Right hindlimb (tissue), 1 donor: ENCODE measurements at regions not wholly inside any gene's neighbourhood (a gene's known extent, or its start where the extent isn't known, plus 50 kb on each side); places are given as distances from the start of the nearest gene placed in this dataset.
A peak's percentile ranks its signal among the peaks of the same experiment; 100 is the strongest.

Experiments used
- DNase-seq: peaks from one replicate; pipeline ENCODE4 v3.0.0-alpha.2; 2018

DNA sequence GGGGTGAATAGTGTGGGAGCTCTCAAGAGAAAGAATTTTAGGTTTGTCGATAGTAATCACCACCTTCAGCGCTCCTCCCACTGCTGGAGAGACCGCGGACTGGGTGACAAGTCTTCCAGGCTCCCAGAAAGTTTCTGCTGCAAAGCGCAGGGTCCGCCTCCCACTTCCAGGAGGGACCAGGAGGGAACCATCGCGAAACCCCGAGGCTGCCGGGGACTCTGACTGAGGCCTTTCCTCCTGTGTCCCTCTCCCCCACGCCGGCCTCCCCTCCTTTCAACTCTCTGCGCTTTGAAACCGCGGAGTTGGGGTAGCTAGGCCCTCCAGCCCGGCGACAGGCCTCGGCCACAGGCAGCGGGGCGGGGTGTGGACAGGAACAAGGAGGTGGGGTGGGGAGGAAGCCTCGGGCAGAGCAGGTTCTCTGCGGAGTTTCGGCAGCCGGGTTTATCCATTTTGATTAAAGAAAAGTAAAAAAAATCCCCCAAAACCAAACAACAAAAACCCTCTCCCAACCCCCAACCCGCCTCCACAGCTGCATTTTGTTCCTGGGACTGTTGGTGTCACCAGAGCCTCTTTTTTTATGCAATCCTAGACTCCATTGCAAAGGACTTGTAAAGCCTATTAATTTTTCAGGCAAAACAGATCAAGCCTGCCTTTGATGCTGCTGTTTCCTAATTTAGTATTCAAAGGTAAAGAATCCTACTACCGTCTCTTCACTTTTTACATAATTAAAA is 157.2 kb downstream of the TM9SF2 start:
- DNase-seq = peak; percentile 79

DNA sequence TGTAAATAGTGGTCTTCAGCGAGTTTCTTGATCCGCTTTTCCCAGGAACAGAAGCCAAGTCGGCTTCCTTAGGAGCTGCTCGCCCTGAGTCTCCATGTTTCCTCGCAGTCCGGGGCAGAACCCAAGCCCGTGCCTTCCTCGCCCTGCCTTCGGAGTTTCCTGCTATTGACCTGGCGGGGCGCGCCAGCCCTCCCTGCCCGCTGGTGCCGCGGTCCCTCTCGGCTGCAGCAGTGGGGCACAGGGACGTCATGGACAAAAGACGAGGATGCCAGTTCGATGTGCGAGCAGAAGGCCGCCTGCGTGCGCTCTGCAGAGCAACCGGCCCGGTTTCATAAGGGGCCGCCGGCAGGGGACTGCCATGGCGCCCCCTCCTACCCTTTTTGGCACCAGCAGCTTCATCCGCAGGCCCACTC is 156.6 kb downstream of the TM9SF2 start:
- DNase-seq = peak; percentile 56

DNA sequence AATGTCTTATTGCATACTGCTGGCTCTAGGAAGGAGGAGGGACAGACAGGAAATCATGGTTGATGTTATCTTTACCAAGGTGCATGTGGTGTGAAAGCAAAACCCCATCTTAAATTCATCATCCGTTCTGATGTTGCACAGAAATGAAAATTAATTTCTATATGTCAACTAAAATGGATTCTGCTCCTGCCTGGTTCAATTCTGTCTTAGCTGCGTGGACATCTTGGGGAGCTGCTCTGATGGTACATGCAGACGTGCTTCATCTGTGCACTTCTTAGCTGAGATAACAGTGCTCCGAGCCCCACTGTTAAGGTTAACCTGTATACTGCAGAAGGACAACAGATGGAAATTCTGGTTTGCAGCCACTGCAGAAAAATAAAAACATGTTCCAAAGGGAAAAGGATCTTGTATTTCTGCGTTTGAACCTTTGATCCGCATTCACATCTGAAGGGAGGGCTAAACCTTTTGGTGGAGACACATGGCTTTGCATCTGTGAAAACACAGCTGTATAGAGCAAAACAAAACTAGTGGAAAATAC is 155.6 kb downstream of the TM9SF2 start:
- no peak for DNase-seq

DNA sequence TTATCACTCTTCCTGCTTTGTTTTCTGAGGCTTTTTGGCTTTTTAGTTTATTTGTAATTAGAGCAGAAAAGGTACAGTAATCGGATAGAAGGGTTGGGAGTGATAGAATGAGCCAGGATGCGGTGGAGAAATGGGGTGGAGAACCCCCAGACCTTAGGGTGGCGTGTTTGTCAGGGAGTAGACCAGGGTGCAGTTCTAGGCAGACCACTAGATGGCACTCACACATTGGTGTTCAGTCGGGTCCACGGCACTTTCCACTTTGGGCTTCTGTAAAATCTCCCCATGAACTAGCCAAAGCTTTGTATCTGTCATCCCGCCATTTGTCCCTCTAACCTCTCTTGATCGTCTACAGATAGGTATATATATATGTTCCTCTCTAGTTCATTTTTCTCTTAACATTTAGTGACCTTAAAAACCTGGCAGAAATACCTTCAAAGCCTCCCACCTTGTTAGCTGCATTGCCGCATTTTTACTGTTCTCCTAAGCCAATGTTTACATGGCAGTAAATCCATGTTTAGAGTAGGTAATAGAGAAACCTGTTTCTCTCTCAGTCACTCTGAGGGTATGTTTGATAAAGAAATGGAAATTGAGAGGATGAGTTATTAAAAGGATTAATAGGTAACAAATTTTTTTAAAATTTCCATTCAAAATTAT is 154.9 kb downstream of the TM9SF2 start:
- peak; percentile 76 for DNase-seq

DNA sequence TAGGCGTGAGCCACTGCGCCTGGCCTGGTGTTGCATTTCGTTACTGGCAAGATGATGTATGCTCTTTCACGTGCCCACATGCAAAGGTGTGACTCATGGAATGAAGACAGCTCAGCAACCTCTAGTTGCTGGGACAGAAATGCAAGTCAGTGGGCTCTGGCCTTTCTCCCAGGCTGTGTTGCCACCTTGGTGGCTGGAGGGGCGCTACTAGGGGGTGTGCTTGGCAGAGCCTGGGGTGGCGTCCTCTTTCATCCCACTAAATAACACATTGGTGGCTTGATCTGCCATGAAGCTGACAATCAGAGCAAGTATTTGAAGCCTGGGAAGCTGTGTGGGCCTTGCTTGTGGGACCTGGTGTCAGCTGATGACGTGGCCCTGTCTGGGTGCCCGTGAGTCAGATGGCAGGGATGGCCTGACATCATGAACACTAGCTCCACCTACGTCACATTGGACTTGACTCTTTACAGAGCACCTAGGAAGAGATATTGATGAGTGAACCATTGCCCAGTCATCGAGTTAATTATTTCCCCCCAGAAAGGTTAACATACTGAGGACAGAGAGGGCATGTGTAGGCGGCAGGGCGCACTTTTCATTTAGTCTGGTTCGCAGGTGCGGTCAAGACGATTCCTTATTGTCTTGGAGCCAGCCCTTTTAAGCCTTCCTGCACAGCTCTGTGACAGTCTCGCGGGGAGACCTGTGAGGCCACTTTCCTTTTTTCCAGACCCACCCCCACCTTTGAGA is 154.2 kb downstream of the TM9SF2 start:
- DNase-seq = no peak

DNA sequence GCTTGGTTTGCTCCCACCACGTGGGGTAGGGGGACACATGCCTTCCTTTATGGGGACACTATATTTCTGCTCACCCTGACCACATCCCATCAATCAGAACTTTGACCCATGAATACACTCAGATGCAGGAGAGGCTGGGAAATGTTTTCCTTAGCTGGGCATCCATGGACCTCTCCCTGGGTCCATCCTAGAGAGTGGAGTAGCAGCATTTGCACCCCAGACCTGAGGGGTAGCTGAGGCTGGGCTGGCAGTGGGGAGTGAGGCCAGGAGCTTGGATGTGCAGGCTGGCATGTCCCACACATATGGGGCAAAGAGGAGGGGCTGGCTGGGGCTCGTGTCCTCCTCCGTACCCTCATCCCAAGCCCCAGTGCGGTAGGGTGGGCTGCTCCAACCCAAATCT is 152.8 kb downstream of the TM9SF2 start:
- DNase-seq = no peak

DNA sequence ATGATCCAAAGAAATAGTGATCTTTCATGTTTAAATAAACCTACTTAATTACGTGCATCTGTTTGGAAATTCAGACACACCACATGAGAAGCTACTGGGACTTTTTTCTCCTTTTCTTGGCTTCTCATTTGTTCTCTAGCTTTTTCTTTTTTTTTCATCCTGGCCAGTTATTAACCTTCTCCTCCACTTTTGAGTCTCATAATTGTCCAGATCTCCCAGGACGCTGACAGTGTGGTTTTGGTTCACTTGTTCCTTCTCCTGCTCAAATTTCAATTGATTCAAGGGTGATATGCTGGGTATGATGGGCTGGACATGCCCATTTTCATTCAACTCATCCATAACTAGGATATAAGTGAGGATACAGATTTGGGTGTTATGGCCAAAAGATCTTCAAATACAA is 152.3 kb downstream of the TM9SF2 start:
- no peak for DNase-seq

DNA sequence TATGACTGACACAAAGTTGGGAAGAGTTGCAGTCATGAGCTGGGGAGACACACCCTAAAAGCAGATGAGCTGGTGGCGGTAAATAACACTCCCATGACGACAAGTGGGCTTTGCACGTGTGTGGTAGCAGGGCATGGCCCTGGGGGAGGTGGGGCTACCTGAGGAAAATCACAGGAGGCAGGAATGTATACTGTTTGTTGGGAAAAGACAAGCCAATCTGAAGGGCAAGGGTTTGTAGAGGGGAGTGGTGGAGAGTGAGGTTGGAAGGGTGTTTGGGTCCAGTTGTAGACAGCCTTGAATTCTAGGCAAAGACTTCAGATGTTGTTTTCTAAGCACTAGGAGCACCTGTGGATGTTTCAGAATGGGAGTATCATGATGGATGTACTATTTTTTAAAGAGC is 151.6 kb downstream of the TM9SF2 start:
- DNase-seq = no peak

DNA sequence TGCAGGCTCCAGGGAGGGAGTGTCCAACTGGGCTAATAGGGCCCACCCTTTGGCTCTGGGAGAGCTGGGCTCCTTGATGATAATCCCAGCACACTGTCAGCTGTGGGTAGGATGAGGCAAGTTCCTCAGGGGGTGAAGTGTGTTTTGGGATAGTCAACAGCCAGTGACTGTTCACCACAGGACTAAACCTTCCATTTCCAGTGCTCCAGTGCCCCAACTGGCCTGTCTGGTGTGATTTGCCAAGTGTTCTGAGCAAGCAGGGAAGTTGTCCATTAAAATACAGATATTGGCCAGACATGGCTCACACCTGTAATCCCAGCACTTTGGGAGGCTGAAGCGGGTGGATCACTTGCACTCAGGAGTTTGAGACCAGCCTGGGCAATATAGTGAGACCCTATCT is 150.9 kb downstream of the TM9SF2 start:
- no peak for DNase-seq

DNA sequence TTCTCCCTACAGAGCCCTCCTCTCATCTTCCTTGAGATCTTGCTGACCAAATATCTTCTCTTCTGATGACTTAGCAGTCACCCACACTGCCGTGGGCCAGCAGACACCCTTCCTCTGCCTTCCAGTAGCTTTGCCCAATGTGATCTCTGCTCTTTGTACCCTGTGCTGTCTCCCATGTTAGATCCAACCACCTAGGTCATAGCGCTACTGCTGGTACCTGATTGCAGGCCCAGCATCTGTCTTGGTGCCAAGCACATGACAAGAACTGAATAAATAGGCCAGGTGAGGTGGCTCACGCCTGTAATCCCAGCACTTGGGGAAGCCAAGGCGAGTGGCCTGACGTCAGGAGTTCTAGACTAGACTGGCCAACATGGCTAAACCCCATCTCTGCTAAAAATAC is 149.7 kb downstream of the TM9SF2 start:
- DNase-seq = no peak

DNA sequence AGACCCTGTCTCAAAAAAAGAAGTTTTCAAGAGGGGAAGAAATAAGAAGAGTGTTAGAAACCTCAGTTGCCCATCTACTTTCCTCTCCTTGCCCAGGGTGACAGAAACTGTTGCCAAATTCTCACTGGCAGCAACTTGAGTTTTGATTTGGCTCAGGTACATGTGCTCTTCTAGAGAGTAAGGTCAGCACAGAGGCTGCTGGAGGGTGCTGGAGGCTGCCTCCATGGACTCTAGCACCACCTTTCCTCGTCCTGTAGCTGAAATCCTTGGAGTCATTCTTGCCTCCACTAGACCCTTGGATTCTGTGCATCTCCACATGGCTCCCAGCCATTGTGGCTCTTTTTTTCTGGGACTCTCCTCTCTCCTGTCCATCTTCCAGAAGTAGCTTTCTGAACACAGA is 149.1 kb downstream of the TM9SF2 start:
- DNase-seq = no peak

DNA sequence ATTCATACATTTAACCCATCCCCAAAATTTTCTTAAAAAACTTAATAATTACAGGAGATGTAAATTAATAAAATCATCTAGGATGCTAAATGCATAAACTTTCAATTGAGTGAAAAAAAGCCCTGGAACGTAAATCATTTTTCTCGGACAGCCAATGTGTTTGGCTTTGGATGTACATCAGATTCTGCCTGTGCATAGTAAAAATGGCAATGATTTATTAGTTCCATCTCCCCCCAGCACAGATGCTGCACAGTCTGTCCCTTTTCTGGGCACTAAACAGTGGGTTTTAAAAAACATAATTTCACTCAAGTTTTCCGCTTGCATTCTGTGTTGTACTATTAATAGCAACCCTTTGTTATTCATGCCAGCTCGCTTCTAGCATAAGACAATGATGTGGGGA is 147.7 kb downstream of the TM9SF2 start:
- DNase-seq = no peak

DNA sequence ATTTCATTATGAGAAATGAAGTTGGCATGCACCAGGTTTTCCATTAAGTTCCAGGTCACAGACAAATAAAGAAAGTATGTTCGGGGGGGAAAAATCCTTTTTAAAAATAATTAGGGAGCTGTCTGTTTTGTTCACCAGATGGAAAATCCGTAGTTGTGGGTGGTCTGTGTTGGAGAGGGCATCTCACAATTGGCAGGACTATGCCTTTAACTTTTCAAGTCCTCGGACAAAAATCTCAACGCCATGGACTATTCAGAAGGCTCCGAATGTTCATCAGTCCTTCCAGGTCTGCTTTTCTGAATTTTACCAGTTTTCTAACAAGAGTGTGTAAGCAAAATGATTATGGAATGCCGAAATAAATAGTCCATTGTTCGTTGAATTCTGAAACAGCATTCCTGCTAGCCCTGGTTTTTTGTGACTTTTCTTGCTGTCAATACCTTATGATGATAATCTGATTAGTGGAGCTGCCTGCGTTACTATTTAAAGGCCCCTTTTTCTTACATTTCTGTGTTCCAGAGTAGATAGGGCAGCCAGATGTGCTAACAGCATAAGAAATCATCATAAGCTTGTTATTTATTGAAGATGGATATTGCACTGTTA is 146.9 kb downstream of the TM9SF2 start:
- no peak for DNase-seq

DNA sequence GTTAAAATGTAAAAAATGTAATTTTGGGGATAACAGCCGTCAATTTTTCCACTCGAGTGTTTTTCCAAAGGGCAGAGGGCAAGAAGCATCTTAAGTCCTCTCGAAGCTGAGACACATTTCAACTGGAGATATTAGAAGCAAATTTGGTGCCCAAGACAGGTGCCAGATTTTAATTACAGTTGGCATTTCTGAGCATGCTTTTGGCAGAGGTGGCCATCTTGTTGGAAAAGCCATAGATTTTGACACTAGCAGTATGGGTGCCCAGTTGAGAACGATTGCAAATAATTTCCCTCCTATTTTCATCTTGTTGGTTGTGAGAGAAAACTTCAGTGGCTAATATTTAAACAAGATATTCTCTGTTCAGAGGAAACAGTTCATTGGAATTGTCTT is 146.3 kb downstream of the TM9SF2 start:
- no peak for DNase-seq

DNA sequence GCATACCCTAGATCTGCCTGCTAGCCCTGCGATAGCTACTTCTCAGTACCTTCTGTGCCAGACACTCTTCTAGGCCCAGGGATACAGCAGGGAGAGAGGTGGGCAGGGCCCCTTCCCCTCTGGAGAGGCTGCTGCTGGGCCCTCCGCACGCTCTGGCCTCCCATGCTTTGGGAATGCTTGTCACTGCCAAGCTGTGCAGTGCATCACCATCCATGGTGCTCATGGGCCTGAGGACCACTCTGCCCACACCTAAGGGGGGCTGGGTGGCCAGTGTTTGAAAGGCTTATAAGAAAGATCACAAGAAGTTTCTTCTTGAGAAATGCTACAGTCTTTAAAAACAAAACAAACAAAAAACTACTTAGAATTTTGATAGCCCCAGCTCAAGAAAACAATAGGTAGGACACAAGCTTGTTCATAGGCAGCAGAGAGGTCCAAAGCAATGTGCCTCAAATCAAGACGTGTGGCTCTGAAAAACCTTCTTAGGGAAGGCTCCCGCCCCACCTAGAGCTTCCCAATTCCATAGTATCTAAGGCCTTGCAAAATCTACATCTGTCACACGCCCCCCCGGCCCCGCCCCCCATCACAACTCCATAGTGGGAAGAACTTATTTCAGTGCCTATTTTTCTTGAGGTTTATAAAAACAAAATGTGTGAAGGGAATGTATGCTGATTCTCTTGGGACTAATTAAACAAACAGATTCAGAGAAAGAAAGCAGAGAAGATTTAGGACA is 145.8 kb downstream of the TM9SF2 start:
- DNase-seq = no peak

DNA sequence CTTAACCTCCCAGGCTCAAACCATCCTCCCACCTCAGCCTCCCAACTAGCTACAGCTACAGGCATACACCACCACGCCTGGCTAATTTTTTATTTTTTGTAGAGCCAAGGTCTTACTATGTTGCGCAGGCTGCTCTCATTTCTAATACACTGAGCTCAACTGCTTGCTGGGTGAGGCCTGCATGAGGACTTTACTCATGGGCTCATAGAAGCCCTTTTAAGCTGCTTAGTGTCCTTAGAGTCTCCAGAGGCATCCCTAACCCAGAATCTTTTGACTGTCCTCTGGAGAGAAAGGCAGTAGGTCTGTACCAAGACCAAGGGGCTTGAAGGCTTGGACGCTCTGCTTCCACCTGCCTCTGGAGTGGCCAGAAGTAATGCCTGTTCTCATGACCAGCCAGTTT is 141.6 kb downstream of the TM9SF2 start:
- no peak for DNase-seq

DNA sequence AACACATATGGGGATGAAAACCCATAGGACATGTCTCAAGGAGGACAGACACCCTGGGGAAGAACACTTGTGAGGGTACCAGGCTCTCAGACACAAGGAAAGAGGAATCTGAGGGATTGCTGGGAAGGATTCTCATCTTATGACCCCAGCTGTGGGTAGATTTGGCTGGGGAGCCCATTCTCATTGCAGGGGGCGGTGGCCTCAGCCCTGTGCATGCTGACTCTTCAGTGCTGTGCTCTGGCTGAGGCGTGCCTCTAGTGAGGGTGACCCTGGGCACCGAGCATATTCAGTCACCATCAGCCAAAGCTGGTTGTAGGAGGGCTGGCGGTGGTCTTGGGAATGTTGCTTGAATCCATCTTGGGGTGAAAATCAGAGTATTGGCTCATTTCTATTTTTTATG is 140.7 kb downstream of the TM9SF2 start:
- DNase-seq = no peak

DNA sequence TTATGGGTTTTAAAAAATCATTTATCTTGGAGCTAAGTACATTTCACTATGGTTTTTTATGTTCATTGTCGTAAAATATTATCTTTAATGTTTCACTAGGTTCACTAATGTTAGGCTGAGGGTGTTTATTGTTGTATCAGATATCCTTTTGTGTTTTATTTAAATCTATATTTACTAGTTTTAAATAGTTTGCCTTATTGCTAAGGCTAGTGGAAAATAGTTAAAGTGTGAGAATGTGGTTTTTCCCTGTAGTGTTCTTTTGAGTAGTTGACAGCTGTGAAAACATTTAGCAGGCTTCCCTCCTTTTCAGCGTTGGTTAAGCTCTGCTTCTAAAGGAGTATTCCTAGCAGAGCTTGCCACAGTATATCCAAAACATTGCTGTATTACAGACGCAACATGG is 139.0 kb downstream of the TM9SF2 start:
- DNase-seq = no peak

DNA sequence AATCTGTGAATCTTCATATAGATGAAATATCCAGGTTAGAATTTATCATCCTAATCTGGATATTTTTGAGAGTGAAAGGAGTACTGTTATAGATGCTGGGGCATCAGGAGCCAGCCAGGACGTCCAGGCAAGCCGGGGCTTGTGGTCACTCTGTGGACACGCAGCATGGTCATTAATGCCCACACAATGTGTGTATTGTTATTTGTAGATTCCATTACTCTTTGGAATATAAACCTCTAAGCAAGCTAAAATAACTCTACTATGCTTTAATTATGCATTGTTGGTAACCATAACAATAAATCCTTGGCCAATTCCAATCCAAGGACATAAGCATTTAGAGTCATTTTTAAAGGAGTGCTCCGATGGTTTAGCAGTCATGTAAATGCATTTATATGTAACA is 137.9 kb downstream of the TM9SF2 start:
- DNase-seq = no peak

DNA sequence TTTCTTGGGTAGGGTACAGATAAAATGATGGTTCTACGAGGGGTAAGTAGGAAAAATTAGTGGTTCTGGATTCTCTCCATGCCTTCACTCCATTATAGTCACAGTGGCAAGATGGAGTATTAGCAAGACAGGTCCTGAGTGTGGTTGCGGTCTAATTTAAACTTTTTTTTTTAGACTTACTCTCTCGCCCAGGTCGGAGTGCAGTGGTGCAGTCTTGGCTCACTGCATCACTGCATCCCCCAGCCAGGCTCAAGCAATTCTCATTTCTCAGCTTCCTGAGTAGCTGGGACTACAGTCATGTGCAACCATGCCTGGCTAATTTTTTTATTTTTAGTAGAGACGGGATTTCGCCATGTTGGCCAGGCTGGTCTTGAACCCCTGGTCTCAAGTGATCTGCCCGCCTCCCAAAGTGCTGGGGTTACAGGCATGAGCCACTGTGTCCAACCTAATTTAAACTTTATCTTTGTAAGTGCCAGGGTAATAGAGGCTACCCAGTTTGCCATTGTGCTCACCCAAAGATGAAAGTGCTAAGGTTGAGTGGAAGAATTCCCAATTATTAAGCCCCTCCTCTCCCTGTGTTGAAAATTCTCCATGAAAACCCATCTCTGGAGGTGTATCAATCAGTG is 135.6 kb downstream of the TM9SF2 start:
- no peak for DNase-seq

DNA sequence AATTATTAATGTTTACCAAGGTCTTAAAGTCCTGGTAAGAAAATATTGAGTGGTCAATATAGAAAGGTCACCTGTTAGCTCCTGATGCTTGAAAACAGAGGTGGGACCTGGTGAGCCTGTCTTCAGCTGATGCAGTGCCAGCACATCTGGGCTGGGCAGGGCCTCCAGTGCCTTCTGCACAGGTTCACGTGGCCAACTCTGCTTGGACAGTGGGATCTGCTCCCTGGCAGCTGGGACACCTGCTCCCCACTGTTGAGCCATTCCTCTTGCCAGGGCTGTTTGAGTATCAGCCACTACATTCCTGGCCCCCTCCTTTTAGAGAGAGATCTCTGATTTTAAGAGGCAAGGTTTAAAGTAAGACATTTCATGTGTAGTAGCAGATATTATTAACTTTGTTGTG is 135.0 kb downstream of the TM9SF2 start:
- DNase-seq = no peak

DNA sequence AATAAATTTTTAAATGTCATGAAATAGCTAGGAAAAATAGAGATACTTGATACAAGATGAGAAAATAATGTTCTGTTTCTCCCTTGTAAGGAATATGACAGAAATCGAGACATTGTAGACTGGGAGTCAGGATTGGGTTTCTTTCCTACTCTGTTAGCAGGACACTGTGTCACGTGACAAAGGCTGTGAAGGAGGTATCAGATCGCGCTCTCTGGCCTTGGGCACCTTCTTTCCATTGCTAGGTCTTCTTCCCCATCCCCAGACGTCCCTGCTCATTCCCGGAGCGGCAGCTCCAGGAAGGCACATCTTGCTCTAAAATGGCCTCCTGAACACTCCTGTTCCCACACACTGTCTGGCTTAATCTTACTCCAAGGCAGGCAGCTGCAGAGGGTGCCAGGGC is 133.4 kb downstream of the TM9SF2 start:
- DNase-seq = no peak
